ENCODE measurements at regions not wholly inside any gene's neighbourhood (a gene's known extent, or its start where the extent isn't known, plus 50 kb on each side); places are given as distances from the start of the nearest gene placed in this dataset.

DNA sequence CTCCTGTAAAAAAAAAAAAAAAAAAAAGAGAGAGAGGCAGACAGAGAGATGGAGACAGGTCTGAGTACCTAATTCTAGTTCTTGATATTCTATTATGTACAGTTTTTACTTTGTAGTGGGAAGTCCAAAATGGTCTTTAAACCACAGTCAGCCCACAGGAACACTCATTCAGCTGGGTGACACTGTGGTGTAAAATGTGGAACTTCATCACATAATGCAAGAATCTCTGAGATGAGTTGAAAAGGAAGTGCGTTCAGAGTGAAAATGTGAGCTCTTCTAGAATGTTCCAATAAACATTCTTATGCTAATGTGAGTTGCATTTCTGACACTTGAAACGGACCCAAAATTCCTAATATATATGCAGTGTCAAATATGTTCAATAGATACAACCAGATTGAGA, 972.1 kb downstream of the CDH11 start:
- DNase-seq: no peak

GRCh38 chr16:64148356-64148755, 973.5 kb downstream of the CDH11 start:
- no peak for DNase-seq

GRCh38 chr16:64147941-64148340, 973.9 kb downstream of the CDH11 start:
- DNase-seq: no peak

DNA sequence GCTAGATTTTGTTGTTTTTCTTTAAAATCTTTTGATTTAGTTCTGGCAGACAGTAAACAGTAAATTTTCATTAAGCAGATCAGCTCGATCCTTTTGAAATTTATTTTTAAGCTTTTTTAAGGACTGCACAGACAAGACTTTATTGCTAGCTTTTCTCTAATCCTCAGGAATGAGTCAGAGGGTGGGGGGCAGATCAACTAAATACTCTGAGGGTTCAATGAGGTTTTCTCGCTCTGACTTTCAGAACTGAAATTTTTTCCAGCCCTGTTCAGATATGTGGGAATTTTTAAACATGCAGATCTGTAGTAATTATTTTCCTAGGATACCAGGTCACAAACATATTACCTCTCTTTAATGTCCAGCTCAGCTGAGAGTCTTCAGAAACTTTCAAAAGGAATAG, 977.2 kb downstream of the CDH11 start:
- DNase-seq: no peak

DNA sequence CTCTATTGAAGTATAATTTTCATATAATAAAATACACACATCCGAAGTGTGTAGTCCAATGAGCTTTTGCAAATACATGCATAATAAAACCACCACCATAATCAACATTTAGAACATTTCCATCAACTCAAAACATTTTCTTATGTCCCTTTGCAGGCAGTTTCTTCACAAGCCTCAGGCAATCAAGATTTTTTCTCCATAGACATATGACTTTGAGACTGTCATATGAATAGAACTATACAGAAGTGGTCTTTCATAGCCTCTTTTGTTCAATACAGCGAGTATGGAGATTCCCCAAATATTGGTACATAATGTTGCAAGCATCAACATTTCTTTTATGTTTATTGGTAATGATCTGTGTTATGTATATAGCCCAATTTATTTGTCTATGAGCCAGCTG, 983.2 kb downstream of the CDH11 start:
- no peak for DNase-seq

DNA sequence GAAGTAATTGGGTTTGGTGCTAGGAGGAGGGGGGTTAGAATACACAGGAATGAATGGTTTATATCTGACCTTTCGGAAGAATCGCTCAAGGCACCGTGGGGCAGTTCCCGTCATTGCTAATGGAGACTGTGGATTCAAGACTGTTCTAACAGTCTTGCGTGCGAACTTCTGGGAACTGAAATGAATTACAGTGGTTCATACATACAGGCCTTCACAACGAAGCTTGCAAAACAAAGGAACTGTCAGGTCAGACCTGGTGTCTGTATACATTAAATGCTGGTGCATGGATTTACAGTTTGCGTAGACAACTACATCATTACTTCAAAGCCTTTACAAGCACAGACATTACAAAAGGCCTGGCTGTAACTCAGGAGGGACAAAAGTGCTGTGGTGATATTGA, 983.9 kb downstream of the CDH11 start:
- no peak for DNase-seq

DNA sequence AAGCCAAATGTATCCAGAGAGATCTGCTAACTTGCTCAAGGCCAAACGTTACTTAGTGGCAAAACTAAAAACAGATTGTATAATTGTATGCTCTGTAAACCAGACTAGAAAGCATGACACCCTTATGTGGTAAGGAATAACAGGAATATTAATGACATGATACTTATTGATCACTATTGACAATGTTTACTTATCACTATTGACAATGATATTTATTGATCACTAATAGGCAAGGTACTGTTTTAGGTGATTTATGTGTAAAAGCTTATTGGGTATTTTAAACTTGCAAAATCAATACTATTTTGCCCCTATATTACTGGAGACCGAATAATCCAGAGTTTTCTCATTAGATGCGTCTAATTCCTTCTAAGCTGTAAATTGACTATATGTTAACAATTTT, 985.1 kb downstream of the CDH11 start:
- no peak for DNase-seq

DNA sequence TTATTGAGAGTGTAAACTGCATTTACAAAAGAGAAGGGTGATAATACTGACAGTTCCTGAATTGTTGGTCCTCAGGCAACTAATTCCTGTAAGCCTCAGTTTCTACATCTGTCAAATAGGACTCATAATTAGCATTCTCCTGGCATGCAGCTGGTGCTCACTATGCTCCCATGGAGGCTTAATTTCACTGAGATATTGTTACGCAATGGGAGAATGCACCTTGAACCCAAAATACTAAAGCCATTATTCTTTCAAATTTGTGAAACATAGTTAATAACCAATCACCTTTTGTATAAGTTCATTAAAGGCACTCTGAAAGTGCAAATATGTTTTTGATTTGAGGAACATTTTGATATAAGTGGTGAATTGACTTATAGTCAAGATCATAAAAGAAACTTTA, 985.5 kb downstream of the CDH11 start:
- DNase-seq: no peak

- no peak for DNase-seq
Observed at GRCh38 chr16:64133366-64133765, 988.5 kb downstream of the CDH11 start.

- DNase-seq: no peak
Observed at GRCh38 chr16:64132759-64133361, 989.0 kb downstream of the CDH11 start.

DNA sequence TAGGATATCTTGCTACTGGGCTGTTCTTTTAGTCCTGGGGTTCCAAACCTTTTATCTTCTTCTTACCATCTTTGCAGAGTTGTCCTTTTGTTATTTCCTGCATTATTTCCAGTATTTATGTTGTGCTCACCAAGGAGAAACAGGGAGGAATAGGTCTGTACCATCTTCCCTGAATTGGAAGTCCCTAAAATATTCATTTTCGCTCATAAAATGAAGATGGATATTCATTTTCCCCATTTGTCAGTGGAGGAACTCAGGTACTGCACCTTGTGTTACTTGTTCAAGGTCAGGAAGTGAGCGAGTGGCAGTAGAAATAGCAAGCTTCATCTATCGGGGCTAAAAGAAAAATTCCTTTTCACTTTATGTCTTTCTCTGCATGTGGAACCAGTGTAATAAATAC, 989.7 kb downstream of the CDH11 start:
- DNase-seq: no peak

- DNase-seq: no peak
Observed at GRCh38 chr16:64131423-64131822, 990.4 kb downstream of the CDH11 start.

DNA sequence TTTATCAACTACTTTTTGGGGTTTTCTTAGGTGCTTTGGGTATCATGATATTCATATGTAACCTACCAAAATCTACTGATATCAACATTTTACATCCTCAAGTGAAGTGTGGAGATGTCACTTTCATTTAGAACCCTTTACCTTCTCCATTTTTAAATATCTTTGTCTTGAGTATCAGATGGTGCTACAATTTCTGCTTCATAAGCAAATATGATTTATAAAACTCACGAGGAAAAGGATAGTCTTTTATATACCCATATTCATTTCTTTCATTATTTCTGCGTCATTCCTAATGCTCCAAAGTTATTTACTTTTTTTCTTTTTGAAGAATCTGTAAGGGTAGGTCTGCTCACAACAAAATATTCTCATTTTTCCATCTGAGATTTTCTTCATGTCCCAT, 991.7 kb downstream of the CDH11 start:
- no peak for DNase-seq

DNA sequence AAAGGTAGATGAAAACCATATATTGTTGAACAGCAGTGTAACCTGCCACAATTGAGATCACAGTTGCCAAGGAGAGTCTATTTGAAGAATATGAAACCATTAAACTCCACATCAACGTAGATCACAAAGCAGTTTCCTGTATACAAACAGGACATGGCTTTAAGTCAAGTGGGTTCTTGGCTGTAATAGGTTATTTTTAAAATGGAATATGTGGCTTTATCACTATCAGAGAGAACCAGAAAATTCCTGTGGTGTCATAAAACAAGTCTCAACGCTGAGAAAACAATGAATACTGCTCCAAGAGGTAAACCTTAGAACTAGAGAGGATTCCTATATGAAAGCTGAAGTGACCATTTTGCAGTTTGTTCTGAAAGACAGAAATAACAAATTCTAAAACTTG, 999.7 kb downstream of the CDH11 start:
- DNase-seq: no peak

DNA sequence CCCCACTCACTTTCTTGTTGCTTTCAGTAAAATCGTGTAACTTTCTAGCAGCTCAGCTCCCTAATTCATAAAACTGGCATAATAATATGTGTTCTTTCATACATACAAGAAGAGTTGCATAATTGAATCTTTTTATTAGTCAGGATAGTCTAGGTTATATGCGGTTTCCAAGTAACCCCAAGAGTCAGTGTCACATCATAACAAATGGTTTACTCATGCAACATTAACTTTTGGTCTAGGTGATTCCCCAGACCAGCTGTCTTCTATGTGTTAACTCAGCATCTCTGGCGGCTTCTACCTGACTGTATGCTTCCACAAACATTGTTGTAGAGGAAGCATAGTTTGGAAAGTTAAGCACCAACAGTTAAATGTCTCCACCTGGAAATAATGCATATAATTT, 1000.4 kb downstream of the CDH11 start:
- no peak for DNase-seq

DNA sequence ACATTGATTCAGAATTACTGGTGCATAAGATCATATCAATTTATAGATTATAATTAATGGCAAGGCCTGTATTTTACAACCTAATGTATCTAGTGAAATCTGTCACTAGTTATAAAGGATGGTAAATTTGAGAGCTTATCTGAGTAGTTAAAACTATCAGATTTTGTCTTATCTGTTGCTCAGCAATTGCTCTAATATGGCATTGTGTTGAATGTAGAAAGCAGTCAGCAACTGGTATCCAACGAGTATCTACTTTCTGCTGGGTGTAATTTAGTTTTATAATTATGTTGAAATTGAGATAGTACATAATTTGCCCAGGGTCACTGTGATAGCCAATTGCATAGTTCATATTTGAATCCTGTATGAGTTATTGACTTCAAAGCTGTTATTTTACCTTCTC, 1005.7 kb downstream of the CDH11 start:
- no peak for DNase-seq

DNA sequence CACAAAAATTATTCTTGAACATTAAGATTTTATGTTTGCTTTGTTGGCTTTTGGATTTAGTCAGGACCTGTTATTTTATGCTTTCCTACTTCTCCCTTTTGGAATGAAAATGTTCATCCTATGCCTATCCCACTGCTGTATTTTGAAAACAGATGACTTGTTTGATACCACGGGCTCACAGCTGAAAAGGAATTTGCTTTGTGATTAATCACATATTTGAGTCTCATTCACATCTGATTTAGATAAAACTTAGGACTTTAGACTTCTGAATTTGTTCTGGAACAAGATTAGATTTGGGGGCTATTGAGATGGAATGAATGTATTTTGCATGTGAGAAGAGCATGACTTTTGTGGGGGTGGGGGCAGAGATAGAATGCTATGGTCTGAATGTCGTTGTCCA, 1012.6 kb downstream of the CDH11 start:
- DNase-seq: no peak

- DNase-seq: no peak
Observed at GRCh38 chr16:64102654-64103053, 1019.2 kb downstream of the CDH11 start.

DNA sequence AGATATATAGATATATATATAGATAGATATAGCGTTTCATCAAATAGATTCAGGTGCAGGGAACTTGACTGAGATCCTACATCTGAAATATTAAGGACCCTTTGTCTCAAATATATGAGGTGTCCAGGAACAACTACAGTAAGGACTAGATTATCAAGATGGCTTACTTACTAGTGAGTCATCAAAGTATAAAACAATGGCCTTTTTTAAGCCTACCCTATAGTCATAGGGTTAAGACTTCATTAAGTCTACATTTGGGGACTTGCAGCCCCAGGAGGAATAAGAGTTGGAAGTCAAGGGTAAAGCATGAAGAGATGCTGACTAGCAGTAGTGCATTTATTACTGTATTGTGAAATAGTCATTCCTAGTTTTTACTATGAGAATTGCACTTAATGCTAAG, 1023.4 kb downstream of the CDH11 start:
- no peak for DNase-seq

- DNase-seq: no peak
Observed at GRCh38 chr16:64096689-64097088, 1025.2 kb downstream of the CDH11 start.

DNA sequence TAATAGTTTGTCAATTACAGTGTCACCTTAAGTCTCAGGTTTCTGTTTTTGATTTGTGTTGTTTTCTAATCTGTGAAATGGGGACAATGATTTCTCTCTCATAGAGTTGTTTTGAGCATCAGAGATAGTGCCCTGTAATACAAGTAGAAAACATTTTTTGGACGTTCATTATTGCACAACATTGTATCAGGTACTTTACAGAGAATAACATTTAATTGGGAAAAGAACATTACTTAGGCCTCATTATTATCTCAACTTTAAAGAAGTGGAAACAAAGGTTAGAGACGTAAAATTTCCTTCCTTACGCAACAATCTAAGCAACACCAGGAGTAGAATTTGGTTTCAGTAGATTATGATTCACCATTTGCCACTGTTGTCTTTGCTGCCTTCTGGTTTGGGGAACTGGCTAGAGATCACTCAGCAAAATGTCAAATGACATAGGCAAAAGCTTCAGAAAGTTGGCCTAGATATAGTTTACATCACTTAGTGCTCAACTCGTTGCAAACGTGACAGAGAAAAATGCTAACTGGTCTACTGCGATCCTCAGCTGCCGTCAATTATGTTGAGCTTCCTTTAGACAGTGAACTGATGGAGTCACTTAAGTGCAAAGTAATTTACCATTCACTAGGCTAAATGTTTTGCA, 1026.8 kb downstream of the CDH11 start:
- DNase-seq: no peak

DNA sequence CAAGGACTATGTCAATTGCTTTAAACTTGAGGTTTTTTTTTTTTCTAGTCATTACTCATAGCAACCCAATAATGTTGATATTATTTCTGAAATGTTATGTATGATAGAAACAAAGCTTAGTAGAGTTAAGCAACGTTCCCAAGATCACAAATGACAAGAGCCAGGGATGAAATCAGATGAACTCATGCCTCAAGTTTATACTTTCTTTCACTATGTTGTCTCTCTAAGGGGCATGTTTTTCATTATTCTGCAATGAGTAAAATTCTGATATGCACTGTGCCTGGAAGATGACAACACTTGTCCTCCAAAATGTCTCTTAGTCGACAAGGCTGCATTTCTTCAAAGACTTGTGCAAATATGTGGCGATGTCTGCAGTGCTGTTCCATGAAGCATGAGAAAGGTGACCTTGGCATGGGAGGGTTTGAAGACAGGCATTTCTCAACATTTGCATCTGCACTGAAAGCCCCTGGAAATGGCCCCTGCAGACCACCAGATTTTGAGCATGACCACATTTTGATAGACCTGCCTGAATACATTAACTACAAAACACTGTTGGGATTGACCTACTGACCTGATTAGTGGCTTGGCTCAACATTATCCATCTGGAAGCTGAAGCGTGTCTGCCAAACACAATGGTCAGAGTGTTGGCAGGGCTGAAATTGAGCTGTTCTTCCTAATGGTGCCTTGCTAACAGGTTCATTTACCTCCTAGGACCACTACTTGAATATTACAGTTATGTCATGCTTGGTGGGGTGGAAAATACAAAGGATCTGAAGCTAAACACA, 1027.5 kb downstream of the CDH11 start:
- no peak for DNase-seq

DNA sequence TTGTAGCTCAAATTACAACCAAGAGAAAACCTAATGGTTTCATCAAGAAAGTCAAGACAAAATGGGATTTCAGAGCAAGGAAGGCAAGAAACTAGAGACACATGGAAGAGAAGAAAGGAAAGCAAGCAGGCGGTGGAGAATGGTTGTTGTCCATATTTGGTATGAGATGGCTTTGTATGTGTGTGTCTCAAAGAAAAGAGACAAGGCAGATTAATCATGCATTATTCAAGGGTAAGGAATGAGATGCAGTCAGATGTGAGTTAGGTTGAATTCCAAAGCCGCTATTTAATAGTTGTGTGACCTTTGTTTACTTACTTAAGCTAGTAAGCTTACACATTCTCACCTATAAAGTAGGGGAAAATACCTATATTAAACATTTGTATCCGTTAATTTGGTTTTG, 1029.6 kb downstream of the CDH11 start:
- no peak for DNase-seq

DNA sequence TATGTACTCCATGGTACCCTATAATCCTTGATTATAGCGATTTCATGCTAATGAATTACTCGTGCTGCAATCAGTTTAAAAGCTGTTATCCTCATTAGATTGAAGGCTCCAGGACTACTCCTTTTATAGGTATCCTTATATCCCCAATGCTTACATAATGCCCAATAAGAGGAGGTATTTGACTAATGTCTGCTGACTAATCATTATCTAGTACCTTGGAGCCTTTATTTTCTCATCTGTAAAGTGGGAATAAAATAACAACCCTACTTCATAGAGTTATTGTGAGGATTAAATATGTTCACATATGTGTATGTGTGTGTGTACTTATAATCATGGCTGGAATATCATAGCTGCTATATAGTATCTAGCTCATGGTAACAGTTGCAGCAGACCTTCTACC, 1031.5 kb downstream of the CDH11 start:
- no peak for DNase-seq

DNA sequence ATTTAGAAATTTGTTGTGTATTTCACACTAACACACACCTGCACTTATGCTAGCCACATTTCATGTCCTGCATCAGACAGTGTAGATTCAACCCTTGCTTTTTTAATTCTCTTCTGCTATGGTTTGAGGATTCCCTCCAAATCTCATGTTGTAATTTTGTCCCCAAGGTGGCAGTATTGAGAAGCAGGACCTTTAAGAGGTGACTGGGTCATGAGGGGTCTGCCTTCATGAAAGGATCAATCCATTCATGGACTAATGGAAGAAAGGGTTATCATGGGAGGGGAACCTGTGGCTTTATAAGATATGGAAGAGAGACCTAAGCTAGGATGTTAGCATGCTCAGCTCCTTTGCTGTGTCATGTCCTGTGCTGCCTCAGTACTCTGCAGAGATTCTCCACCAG, 1032.2 kb downstream of the CDH11 start:
- DNase-seq: peak; percentile 32
